Stimulated activated CD4-positive, alpha-beta T cell treated with anti-CD3 and anti-CD28 coated beads, TNF-alpha, amount 100 ng/mL, for 1 hour (primary cell): ENCODE measurements at regions not wholly inside any gene's neighbourhood (a gene's known extent, or its start where the extent isn't known, plus 50 kb on each side); places are given as distances from the start of the nearest gene placed in this dataset.
"Not testable (repeated sequence)": the region's sequence is repeated elsewhere in the genome, so short reads cannot be mapped to it uniquely, and the experiment has no call there.

ENCODE experiments used
- DNase-seq, 3 donors: peaks; one replicate each; pipeline ENCODE4 v3.0.0-alpha.2; 2020; ENCODE audit warnings: low read depth in 3 of 3, low spot score in 1 of 3

GRCh38 chr22:22821340-22821739, 66.3 kb upstream of the IGLL5 start:
- DNase-seq: no peak

GRCh38 chr22:22822106-22822505, 65.5 kb upstream of the IGLL5 start:
- no peak for DNase-seq

- DNase-seq: not testable (repeated sequence)
Observed at GRCh38 chr22:22822553-22822952, 65.1 kb upstream of the IGLL5 start.

GRCh38 chr22:22823131-22823810, 64.3 kb upstream of the IGLL5 start:
- DNase-seq: no peak

DNA sequence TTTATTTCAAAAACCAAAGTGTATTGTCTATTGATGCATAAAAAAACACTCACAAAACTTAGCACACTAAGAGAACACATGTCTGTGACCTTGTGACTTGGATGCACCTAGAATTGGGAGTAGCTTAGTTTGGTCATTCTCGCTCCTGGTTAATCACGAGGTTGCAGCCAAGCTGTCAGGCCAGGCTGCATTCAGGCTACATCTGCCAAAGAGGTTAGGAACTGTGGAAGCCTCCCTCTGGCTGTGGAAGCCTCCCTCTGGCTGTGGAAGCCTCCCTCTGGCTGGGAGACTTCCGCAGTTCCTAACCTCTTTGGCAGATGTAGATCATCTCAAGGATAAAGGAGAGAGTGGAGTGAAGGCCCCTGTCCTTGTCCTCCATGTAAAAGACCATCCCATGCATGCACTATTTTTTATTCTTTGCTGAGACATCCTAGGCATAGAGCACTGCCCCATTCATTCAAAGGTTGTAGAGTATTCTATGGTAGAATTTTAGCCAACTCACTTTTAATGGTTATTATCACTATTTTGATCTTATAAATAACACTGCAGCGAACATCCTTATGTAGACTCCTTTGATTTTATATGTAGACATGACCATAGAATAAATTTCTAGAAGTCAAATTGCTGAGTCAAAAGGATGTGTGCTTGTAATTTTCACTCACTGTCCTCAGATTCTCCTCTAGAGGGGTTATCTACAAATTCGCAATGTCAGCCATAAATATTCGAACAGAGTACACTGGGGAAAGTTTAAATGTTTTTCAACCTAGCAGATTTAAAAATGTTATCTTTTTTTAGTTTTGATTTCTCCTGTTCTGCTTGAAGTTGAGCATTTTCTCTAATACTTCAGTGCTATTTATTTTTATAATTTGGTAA, 63.0 kb upstream of the IGLL5 start:
- DNase-seq: no peak

DNA sequence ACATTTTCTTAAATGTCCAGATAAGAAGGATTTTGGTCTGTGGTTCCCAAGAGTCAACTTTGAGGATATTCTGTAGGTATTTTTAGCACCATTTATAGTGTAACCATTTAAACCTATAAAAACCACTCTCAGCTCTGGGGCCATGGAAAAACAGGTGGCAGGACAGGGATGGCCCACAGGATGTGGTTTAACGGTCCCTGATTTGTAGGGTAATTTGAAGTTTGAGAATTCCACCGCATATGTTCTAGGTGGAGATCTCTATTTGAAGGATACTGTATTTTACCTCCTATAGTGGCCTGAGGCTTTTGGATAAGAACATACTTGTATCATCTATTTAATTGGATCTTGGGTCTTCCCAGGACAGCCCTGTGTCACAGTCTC, 62.4 kb upstream of the IGLL5 start:
- no peak for DNase-seq

- DNase-seq: no peak
Observed at GRCh38 chr22:22827187-22827939, 60.3 kb upstream of the IGLL5 start.

DNA sequence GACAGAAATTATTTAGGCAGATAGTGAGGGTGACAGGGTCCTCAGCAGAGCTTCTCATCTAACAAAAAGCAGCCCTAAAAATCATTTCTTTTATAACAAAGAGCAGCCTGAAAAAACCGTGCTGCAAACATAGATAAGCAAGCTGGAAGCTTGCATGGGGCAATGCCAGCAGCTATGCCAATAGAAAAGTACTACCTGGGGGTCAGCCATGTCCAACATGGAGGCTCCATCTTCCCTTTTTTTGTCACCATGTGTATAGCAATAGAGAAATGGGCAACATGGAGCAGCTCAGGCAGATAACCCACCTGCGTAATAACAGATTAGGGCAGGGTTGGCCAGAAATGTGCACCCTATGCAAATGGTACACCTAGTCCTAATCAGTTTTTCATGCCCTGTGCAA, 57.4 kb upstream of the IGLL5 start:
- no peak for DNase-seq

DNA sequence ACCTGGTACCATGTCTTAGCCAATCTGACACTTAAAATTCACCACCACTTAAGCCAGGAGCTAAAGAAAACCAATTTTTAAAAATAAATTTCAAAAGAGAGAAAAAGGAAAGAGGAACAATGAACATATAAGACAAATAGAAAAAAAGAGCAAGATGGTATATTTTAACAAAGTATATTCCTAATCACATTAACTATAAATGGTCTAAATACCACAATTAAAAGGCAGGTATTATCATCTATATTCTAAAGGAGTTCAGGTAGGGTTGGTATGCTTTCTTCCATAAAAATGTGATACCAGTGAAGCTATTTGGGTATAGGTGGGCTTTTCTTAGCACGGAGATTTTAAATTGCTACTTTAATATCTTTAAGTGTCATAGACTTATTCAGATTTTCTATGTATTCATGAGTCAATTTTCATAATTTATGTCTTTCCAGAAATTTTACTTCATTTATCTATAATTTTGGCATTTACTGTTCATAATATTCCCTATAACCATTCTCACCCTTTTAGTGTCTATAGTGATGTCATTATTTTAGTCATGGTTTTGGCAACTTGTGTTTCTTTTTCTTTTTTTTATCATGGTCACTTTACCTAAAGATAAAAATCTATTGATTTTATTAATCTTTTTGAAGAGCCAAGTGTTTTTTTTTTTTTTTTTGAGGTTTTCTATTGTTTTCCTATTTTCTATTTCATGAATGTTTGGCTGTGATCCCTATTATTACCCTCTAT, 56.5 kb upstream of the IGLL5 start:
- no peak for DNase-seq

GRCh38 chr22:22833059-22833458, 54.6 kb upstream of the IGLL5 start:
- DNase-seq: no peak

- DNase-seq: no peak
Observed at GRCh38 chr22:22833488-22833887, 54.1 kb upstream of the IGLL5 start.

DNA sequence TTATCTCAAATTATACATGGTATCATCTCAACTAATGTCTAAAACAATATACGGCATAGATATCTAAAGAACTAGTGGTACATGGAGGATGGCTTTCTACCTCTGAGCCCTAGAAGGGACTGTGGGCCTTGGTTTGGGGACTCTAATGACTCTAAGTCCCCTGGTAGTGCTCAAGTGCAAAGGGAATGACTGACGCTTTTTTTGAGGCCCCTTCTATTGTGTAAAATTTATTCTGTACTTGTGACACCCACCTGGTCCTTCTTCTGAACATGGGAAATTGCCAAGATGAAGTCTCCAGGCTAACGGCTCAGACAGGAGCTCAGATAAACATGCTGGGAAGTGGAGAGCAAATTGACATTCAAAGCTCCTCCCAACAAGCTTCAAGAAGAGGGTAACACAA, 53.4 kb upstream of the IGLL5 start:
- DNase-seq: no peak

GRCh38 chr22:22834783-22835182, 52.8 kb upstream of the IGLL5 start:
- DNase-seq: no peak

DNA sequence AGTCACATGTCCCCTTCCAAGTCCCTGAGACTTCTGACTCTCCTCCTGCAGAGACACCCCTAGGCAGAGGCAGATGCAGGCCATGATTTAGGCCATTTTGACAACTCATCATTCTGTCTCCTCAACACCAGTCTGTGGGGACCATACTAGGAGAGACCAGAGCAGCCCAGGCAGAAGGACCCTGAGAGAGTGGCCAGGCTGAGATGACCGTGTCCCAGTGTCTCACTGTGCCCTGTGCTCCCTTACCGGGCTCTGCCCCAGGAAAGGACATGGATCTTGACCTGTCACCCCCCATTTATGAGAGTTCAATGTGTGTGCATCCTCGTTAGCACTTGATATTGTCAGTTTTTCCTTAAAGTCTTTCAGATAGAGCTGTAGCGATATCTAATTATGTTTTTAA, 52.4 kb upstream of the IGLL5 start:
- no peak for DNase-seq

DNA sequence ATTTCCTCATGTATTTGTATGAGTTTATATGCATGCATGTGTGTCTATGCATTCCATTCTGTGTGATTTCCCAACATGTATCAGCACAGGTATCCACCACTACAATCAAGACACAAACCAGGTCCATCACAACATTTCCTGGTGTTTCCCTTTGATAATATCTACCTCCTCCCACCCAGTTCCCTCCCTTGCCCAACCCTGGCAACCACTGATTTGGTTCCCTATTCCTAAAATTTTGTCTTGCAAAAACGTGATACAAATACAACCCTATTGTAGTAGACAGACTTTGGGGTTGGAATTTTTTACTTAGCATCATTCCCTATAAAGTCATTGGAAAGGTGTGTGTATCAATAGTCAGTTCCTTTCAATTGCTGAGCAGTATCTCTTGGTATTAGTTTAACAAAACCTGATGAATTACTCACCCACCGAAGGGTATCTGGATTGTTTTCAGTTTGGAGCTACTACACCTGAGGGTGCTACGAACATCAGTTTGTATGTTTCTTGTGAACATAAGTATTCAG, 51.8 kb upstream of the IGLL5 start:
- DNase-seq: no peak

GRCh38 chr22:22836635-22837034, 51.0 kb upstream of the IGLL5 start:
- no peak for DNase-seq
